GM12891 (cell line): ENCODE measurements at regions not wholly inside any gene's neighbourhood (a gene's known extent, or its start where the extent isn't known, plus 50 kb on each side); places are given as distances from the start of the nearest gene placed in this dataset.

Experiments
- POLR2A ChIP-seq: IDR thresholded peaks from 2 replicates; pipeline ENCODE4 v1.6.1; 2011; ENCODE audit warnings: low read depth, low read length, control low read depth
- POLR2AphosphoS5 ChIP-seq: IDR thresholded peaks from 2 replicates; pipeline ENCODE4 v1.6.1; 2011; ENCODE audit warnings: low read depth, low read length, control low read depth
- TAF1 ChIP-seq: IDR thresholded peaks from 2 replicates; pipeline ENCODE4 v1.6.1; 2011; ENCODE audit warnings: low read depth, low read length, control low read depth

GRCh38 chr17:31622500-31622899 is 231.0 kb downstream of the RAB11FIP4 start:
- no peak for TF ChIP-seq TAF1
- no peak for TF ChIP-seq POLR2A
- TF ChIP-seq POLR2AphosphoS5 = no peak
